GM10266 (cell line): ENCODE measurements at regions not wholly inside any gene's neighbourhood (a gene's known extent, or its start where the extent isn't known, plus 50 kb on each side); places are given as distances from the start of the nearest gene placed in this dataset.

ENCODE experiments used
- DNase-seq: peaks from one replicate; pipeline ENCODE4 v3.0.0; 2012; ENCODE audit errors: extremely low spot score
- CTCF ChIP-seq: IDR thresholded peaks from 2 replicates; pipeline ENCODE4 v1.5.1; 2012; ENCODE audit warnings: mild to moderate bottlenecking, low read depth; ENCODE audit not compliant: control insufficient read depth, insufficient read depth; ENCODE audit errors: missing control alignments

- TF ChIP-seq CTCF = no peak
- DNase-seq = no peak
These were observed 1521.7 kb downstream of the RPA4 start for GRCh38 chrX:98405376-98405775.

GRCh38 chrX:98407584-98407983 is 1523.9 kb downstream of the RPA4 start:
- no peak for DNase-seq
- TF ChIP-seq CTCF = no peak

GRCh38 chrX:98409867-98410266 is 1526.2 kb downstream of the RPA4 start:
- TF ChIP-seq CTCF = no peak

GRCh38 chrX:98412058-98412457 is 1528.3 kb downstream of the RPA4 start:
- DNase-seq = no peak
- TF ChIP-seq CTCF = no peak

More at GRCh38 chrX:98409867-98410266, 1526.2 kb downstream of the RPA4 start:
- no peak for DNase-seq

- no peak for TF ChIP-seq CTCF
- DNase-seq = no peak
These were observed 1538.8 kb downstream of the RPA4 start for GRCh38 chrX:98422536-98422935.

- TF ChIP-seq CTCF = no peak
These were observed 1548.7 kb downstream of the RPA4 start for GRCh38 chrX:98432413-98432812.

GRCh38 chrX:98448524-98448923 is 1564.8 kb downstream of the RPA4 start:
- no peak for TF ChIP-seq CTCF
- DNase-seq = no peak

More at GRCh38 chrX:98432413-98432812, 1548.7 kb downstream of the RPA4 start:
- no peak for DNase-seq
